Progenitor cell of endocrine pancreas (in vitro differentiated cells): ENCODE measurements at regions not wholly inside any gene's neighbourhood (a gene's known extent, or its start where the extent isn't known, plus 50 kb on each side); places are given as distances from the start of the nearest gene placed in this dataset.
A peak's percentile ranks its signal among the peaks of the same experiment; 100 is the strongest.

ENCODE experiments used
- DNase-seq: peaks from one replicate; pipeline ENCODE4 v3.0.0; 2021; ENCODE audit warnings: low spot score; ENCODE audit not compliant: unreplicated experiment
- H3K27ac Mint-ChIP-seq: 2 replicates; pipeline ENCODE4 v1.8.0; 2021; ENCODE audit warnings: mild to moderate bottlenecking, moderate library complexity, mixed read lengths
- H3K27me3 Mint-ChIP-seq: 2 replicates; pipeline ENCODE4 v1.8.0; 2021; ENCODE audit warnings: mixed read lengths
- H3K36me3 Mint-ChIP-seq: 2 replicates; pipeline ENCODE4 v1.8.0; 2022; ENCODE audit warnings: mixed read lengths; ENCODE audit not compliant: insufficient read depth
- H3K4me1 Mint-ChIP-seq: 2 replicates; pipeline ENCODE4 v1.8.0; 2021; ENCODE audit warnings: low read depth, mixed read lengths
- H3K4me3 Mint-ChIP-seq: 2 replicates; pipeline ENCODE4 v1.8.0; 2021; ENCODE audit warnings: low read depth, mild to moderate bottlenecking, moderate library complexity, mixed read lengths
- H3K9me3 Mint-ChIP-seq: 2 replicates; pipeline ENCODE4 v1.8.0; 2021; ENCODE audit warnings: low read depth, mixed read lengths
- TF ChIP-seq, protein P1 (sequence below): fragments of 200-600 bp; sonication (generic); IDR thresholded peaks from one replicate; pipeline ENCODE4 v1.5.0; 2021; ENCODE audit warnings: antibody characterized with exemption, mild to moderate bottlenecking; ENCODE audit not compliant: unreplicated experiment

DNA sequence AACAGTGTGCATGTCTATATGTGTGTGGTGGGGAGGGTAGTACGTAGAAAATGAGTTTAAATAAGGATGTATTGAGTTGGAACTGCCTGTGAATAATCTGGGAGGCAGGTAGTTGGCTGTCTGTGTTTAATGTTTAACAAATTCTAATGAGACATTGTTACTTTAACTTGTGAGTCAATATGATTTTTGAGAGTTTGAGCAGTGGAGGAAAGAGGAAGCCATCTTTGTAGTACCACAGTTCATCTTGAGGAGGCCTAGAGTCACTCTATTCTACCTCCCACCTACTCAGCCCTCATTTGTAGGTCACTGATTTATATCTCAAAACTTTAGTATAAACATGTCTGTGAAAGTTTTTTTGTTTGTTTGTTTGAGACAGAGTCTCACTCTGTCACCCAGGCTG is 129.9 kb upstream of the ITGB1 start:
- Mint-ChIP-seq H3K27me3 (no peaks in the 10 kb centered on the region), H3K27ac (no peak overlapping the region), H3K36me3 (no peaks in the 10 kb centered on the region), H3K4me1 (peaks cover 16% of the 10 kb centered on the region), H3K9me3 (peaks cover 4% of the 10 kb centered on the region), H3K4me3 (no peak overlapping the region)
- no peak for DNase-seq
- TF ChIP-seq, protein P1, sequence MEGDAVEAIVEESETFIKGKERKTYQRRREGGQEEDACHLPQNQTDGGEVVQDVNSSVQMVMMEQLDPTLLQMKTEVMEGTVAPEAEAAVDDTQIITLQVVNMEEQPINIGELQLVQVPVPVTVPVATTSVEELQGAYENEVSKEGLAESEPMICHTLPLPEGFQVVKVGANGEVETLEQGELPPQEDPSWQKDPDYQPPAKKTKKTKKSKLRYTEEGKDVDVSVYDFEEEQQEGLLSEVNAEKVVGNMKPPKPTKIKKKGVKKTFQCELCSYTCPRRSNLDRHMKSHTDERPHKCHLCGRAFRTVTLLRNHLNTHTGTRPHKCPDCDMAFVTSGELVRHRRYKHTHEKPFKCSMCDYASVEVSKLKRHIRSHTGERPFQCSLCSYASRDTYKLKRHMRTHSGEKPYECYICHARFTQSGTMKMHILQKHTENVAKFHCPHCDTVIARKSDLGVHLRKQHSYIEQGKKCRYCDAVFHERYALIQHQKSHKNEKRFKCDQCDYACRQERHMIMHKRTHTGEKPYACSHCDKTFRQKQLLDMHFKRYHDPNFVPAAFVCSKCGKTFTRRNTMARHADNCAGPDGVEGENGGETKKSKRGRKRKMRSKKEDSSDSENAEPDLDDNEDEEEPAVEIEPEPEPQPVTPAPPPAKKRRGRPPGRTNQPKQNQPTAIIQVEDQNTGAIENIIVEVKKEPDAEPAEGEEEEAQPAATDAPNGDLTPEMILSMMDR, result no peak

GRCh38 chr10:33087152-33087551 is 129.1 kb upstream of the ITGB1 start:
- Mint-ChIP-seq H3K27me3 (no peaks in the 10 kb centered on the region), H3K27ac (no peak overlapping the region), H3K4me3 (no peak overlapping the region), H3K9me3 (peaks cover 4% of the 10 kb centered on the region), H3K36me3 (no peaks in the 10 kb centered on the region), H3K4me1 (peaks cover 16% of the 10 kb centered on the region)
- no peak for DNase-seq
- TF ChIP-seq, protein P1, result no peak

GRCh38 chr10:33086100-33086499 is 128.1 kb upstream of the ITGB1 start:
- Mint-ChIP-seq H3K4me1 (peaks cover 16% of the 10 kb centered on the region), H3K27me3 (no peaks in the 10 kb centered on the region), H3K9me3 (peaks cover 4% of the 10 kb centered on the region), H3K27ac (peak overlapping the region; percentile 23), H3K36me3 (no peaks in the 10 kb centered on the region), H3K4me3 (no peak overlapping the region)
- no peak for DNase-seq
- TF ChIP-seq, protein P1, result no peak

GRCh38 chr10:33085313-33085833 is 127.3 kb upstream of the ITGB1 start:
- no peak overlapping the region for H3K4me3 Mint-ChIP-seq
- TF ChIP-seq, protein P1, result no peak
- peaks cover 4% of the 10 kb centered on the region for H3K9me3 Mint-ChIP-seq
- no peaks in the 10 kb centered on the region for H3K36me3 Mint-ChIP-seq
- no peaks in the 10 kb centered on the region for H3K27me3 Mint-ChIP-seq
- H3K4me1 Mint-ChIP-seq, result peaks cover 16% of the 10 kb centered on the region
- H3K27ac Mint-ChIP-seq, result no peak overlapping the region
- no peak for DNase-seq

DNA sequence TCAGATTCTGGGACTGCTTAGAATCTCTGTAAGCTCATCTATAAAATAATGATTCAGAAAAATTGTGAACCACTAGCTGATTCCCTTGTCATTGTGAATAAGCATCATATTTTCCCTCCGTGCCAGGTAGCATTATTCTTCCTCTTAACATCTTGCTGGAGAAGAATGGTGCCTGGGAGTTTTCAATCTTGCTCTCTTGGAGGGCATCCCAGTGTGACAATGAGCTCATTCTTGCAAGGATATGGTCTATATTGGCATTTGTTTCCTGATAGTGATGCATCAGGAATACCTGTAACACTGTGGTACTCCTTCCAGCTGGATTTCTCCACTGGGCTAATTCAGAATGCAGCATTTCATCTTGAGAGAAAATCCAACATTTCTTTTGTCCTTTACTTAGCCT is 126.4 kb upstream of the ITGB1 start:
- H3K4me3 Mint-ChIP-seq, result no peak overlapping the region
- H3K36me3 Mint-ChIP-seq, result no peaks in the 10 kb centered on the region
- H3K9me3 Mint-ChIP-seq, result peaks cover 4% of the 10 kb centered on the region
- no peak overlapping the region for H3K27ac Mint-ChIP-seq
- TF ChIP-seq, protein P1, result no peak
- H3K27me3 Mint-ChIP-seq, result no peaks in the 10 kb centered on the region
- peaks cover 16% of the 10 kb centered on the region for H3K4me1 Mint-ChIP-seq
- no peak for DNase-seq
